ENCODE measurements at regions not wholly inside any gene's neighbourhood (a gene's known extent, or its start where the extent isn't known, plus 50 kb on each side); places are given as distances from the start of the nearest gene placed in this dataset.
A peak's percentile ranks its signal among the peaks of the same experiment; 100 is the strongest.
"Not testable (repeated sequence)": the region's sequence is repeated elsewhere in the genome, so short reads cannot be mapped to it uniquely, and the experiment has no call there.

DNA sequence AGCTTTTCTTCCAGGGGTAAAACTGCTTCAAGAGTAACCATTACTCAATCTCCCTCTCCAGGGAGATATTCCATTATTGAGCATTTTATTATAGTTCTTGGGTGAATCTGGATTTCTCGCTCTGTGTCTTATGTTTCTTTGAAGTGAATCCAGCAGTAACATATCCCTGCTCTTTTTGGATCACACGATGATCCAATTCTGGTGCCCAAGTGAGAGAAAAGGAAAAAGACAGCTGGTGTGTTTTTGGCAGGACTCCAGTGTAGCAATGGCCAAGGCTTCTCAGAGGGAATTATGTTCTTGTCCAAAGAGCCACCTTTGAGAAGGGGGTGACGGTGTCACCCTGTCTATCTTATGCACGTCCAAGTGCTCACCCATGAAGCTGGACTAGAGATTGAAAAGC, 140.3 kb upstream of the ERRFI1 start:
- DNase-seq: peak; percentile 21

DNA sequence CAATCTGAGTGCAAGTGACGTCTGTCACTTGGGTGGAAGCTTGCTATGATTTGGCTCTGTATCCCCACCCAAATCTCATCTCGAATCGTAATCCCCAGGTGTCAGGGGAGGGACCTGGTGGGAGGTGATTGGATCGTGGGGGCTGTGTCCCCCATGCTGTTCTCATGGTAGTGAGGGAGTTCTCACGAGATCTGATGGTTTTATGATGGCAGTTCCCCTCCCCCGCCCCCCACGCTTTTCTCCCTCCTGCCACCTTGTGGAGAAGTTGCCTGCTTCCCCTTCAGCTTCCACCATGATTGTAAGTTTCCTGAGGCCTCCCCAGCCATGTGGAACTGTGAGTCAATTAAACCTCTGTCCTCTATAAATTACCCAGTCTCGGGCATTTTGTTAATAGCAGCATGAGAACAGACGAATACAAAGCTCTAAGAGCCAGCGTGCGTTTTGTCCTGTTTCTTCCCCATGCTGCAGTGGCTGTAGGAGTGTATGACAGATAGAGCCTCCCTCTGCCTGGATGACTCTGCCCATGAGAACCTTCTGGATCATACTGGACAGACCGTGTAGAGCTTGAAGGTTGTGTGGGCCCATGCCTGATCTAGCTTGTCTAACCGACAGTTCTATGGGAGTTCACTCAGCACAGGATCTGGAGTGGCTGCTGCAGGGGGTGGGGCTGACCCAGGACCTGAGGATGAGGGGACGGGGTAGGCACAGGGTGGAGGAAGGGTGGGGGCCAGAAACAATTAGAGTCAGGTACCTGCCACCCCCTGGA, 139.7 kb upstream of the ERRFI1 start:
- DNase-seq: no peak

DNA sequence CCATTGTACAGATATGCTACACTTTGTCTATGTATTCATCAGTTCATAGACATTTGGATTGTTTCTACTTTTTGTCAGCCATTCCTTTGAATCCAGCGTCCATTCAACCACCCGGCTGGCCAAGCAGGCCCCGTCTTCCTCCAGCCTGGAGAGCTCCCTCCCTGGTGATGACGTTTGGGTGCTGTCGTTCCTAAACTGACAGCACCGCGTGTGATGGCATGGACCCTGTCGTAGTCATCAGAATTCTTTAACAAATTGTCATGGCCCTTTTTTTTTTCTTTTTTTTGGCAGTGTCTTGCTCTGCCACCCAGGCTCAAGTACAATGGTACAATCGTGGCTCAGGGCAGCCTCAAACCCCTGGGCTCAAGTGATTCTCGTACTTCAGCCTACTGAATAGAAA, 138.6 kb upstream of the ERRFI1 start:
- no peak for DNase-seq

DNA sequence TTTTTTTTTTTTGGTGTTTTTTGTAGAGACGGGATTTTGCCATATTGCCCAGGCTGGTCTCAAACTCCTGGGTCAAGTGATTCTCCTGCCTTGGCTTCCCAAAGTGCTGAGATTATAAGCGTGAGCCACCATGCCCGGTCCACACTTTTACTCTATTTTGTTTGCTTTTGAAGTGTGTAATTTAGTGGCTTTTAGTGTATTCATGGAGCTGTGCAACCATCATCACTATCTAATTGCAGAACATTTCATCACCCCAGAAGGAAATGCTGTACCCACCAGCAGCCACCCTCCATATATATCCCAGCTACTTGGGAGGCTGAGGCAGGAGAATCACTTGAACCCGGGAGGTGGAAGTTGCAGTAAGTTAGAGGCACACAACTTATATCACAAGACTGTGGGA, 136.9 kb upstream of the ERRFI1 start:
- DNase-seq: no peak

DNA sequence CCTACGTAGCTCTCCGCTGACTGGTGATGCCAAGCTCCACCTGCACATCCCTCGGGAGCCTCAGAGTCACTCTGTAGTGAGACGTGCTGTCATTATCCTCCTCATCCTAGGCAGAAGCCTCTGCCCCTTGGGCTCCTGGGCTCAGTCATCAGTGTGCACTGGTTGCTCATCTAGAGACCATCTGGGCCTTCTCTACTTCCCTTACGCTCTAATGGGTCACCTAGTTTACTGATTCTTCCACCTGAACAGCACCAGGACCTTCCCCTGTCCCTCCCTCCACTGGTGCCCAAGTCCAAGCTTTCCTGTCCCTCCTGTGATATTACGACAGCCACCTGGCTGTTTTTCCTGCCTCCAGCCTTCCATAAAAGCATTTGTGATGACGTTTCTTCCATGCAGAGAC, 136.1 kb upstream of the ERRFI1 start:
- no peak for DNase-seq

DNA sequence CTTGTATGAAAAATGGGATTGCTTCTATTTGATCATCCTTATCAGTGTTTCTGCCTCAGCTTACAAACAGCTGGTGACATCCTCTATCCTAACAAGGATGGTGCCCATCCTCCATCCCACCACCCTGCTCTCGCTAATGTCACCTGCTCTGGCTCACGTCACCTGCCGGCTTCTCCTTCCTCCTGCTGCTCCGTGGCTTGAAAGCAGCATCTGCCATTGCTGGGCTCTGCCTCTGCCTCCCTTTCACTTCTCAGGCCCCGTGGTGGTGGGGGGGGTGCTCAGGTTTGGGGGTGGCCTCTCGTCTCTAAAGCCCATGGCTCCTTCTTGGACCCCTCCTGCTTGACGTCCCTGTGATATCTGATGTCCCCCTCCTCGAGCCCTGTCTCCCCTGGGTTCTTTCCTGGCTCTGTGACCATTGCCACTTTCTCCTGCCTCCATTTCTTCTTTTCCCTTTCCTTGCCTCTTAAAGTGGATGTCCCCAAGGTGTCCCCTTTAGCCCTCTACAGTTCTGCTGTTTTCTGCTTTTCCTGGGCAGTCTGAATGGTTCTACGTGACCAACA, 135.5 kb upstream of the ERRFI1 start:
- no peak for DNase-seq

DNA sequence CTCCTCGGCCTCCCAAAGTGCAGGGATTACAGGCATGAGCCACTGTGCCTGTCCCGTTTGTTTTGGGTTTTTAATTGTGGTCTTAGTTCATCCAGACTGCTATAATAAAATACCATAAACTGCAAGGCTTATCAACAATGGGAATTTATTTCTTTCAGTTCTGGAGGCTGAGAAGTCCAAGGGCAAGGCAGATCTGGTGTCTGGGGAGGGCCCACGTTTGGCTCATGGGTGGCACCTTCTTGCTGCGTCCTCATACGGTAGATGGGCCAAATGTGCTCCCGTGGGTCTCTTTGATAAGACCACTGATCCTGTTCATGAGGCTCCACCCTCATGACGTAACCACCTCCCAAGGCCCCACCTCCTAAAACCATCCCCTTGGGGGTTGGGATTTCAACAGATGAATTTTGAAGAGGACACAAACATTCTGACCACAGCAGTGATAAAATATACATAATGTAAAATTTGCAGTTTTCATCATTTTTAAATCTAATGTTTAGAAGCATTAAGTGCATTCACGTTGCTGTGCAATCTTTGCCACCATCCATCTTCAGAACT, 133.4 kb upstream of the ERRFI1 start:
- DNase-seq: no peak

DNA sequence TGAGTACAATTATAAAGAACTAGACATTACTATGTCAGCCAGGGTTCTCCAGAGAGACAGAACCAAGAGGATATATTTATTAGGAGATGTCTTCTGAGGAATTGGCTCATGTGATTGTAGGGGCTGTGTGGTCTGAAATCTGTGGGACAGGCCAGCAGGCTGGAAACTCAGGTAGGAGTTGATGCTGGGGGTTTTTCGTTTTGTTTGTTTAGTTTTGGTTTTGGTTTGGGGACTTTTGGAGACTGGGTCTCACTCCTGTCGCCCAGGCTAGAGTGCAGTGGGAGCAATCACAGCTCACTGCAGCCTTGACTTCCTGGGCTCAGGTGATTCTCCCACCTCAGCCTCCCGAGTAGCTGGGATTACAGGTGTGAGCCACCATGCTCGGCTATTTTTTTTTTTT, 132.9 kb upstream of the ERRFI1 start:
- no peak for DNase-seq

DNA sequence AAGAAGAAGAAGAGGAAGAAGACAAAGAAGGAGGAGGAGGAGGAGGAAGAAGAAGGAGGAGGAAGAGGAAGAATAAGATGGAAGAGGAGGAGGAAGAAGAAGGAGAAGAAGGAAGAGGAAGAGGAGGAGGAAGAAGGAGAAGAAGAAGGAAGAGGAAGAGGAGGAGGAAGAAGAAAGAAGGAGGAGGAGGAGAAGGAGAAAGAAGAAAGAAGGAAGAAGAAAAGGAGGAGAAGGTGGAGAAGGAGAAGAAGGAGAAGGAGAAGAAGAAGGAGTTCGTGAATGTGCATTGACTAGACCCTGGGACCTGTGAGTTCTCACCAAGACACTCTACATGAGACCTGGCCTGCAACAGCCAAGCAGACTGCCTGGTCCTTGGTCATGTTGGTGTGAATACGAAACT, 131.7 kb upstream of the ERRFI1 start:
- no peak for DNase-seq

DNA sequence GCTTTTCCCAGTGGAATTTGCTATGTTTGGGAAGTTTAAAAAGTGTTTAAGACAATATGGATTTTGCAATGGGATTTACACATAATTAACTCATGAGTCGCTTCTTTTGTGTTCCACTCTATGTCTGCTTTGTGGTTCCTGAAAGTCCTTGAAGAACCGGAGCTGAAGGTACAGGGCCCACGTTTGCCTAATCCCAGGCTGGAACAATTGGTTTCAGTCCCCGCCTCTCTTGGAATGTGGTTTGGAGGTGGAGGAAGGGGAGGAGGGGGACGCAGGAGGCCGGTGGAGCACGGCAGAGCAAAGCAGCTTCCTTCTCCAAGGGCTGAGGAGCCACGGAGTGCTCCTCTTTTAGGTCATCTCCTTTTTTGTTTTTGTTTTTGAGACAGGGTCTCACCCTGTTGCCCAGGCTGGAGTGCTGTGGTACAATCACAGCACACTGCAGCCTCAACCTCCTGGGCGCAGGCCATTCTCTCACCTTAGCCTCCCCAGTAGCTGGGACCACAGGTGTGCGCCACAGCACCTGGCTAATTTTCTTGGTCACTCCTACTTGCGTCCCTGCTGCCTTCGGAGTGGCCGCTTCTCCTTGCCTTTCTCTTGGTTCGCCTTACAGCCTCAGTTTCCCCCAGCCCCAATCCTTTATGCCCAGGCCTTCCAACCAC, 129.5 kb upstream of the ERRFI1 start:
- DNase-seq: no peak

DNA sequence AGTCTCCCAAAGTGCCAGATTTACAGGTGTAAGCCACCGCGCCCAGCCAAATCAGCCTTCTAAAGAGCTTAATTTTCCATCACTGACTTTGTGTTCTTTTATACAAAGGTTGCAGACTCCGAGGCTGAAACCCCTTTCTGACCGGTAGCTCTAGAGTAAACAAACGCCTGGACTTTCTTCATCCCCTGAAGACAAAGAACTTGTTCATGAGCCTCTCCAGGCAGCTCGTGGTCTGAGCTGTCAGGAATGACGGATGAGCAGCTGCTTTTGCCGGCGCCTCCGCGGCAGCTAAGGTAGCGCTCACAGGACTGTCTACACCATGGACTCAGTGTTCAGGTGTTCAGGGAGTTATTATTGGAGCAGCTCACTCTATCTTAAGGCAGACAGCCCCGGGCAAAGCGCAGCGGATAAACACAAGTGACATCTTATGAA, 128.5 kb upstream of the ERRFI1 start:
- no peak for DNase-seq

DNA sequence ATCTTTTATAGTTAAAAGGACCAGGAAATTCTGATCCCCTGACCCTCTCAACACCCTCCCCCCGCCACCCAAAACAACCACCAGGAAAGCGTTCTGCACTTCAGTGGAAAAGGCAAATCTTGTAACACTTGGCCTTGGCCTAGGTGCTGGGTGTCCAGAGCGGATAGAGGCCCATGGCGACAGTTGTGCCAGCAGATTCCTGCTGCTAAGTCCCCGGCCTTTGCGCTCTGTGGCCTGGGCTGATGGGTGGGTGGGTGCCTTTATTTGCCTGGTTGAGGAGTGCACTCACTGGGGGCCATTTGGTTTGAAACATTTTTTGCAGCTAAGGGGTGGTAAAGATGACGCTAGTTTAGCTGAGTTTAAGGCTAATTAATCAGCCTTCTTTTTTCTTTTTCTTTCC, 127.9 kb upstream of the ERRFI1 start:
- no peak for DNase-seq

DNA sequence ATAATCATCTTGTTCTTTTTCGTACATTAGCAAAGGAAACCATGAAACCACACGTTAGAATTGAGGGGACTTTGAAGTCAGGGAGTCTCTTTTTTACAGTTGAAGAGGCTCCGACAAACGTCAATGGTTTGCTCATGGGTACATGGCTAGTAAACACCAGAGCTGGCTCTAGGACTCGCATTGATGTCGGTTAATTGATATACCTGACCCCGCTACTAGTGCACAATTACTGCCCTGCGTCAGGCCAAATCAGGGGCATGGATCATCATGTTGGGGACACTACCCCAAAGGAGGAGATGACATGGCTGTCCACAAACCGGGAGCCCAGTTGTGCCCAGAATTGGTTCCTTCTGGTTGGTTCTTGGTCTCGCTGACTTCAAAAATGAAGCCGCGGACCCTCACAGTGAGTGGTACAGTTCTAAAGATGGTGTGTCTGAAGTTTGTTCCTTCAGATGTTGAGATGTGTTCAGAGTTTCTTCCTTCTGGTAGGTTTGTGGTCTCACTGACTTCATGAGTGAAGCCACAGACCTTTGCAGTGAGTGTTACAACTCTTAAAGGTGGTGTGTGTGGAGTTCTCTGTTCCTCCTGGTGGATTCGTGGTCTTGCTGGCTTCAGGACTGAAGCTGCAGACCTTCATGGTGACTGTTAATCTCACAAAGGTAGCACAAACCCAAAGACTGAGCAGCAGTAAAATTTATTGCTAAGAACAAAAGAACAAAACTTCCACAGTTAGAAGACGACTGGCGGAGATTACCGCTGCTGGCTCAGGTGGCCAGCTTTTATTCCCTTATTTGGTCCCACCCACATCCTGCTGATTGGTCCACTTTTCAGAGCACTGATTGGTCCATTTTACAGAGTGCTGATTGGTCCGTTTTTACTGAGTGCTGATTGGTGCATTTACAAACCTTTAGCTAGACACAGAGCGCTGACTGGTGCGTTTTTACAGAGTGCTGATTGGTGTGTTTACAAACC, 126.9 kb upstream of the ERRFI1 start:
- DNase-seq: no peak

DNA sequence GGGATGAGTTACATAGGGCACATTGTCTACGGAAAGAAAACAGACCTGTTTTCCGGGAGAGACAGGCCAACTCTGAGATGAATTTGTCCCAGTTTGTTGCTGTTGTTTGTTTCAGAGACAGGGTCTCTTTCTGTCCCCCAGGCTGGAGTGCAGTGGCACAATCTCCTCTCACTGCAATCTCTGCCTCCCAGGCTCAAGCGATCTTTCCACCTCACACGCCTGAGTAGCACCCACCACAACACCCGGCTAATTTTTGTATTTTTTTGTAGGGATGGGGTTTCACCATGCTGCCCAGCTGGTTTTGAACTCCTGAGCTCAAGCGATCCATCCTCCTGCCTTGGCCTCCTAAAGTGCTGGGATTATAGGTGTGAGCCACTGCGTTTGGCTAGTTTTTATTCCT, 125.5 kb upstream of the ERRFI1 start:
- DNase-seq: no peak

DNA sequence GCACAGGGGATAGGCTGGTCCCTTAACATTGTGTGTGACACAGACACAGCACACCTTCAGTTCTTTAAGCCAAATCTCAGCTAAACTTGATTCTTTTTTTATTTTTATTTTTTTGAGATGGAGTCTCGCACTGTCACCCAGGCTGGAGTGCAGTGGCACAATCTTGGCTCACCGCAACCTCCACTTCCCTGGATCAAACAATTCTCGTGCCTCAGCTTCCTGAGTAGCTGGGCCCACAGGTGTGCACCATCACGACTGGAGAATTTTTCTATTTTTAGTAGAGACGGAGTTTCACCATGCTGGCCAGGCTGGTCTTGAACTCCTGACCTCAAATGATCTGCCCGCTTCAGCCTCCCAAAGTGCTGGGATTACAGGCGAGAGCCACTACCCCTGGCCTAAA, 123.6 kb upstream of the ERRFI1 start:
- not testable (repeated sequence) for DNase-seq

DNA sequence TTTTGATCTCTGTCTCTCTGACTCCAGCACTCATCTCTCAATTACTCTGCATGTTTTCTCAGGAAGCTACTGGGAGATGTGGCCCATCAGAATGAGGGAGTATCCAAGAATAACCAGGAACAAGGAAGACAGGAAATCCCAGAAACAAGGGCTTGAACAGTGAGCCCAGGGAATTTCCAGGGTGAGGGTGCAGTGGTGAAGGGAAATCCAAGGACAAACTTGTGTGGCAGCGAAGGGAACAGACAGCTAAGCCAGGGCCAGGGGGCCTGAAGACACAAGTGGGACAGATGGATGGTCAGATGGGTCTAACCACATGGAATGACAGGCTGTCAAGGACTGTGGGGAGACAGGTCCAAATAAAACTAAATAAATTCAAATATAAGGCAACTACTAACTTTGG, 121.8 kb upstream of the ERRFI1 start:
- DNase-seq: no peak

DNA sequence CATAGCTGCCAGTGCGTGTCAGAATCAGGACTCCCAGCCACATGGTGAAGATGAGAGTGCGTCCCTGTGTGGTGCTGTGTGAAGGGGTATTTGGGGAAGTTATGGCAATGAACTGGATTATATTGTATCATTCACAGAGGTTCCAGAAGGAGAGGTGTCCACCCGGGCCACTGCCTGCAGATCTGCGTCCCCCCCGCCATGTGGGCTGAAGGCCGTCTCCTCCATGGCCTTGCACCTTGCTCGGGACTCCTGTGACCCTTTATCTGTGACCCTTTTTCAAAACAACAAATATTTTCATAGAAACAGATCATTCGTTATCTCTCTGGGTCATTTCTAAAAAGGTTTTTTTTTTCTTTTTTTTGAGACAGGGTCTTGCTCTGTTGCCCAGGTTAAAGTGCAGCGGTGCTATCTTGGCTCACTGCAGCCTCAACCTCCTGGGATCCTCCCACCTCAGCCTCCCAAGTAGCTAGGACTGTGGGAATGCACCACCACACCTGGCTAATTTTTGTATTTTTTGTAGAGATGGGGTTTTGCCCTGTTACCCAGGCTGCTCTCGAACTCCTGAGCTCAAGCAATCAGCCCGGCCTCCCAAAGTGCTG, 120.2 kb upstream of the ERRFI1 start:
- DNase-seq: no peak

DNA sequence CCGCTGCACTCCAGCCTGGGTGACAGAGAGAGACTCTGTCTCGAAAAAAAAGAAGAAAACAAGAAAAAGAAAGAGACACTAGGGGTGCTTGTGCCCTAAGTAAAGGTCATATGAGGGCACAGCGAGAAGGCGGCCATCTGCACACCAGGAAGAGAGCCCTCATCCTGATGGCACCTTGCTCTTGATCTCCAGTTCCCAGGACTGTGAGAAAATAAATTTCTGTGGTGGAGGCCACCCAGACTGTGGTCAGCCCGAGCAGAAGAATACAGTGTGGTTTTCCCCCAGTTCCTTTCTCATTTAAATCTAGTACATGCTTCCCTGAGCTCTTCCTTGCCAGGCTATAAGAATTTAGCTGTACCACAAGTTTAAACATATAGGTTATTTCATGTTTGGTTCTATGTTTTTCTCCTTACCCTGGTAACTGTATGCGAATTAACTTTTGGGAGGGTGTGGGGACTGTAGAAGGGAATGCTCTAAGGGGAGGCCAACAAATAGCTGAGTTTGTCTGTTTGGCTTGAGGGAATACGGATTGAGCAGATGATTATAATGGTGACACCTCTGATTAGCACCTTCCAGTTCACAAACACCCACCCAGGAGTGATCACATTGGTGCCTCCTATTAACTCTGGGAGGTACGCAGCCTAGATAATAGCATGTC, 119.6 kb upstream of the ERRFI1 start:
- DNase-seq: no peak

DNA sequence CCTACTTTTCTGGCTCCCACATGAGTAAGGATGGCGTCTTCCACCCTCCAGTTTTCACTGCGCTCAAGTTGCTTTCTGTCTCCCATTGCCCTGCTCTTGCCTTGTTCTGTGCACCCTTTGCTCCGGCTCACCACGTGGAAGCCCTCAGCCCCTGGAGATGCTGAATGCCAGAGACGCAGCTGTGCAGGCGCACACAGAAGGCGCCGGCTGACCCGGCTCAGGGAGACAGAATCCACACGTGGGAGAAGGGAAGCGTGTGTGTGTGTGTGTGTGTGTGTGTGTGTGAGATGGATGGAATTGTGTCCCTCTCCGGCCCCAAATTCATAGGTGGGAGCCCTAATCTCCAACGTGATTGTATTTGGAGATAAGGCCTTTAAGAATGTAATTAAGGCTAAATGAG, 118.2 kb upstream of the ERRFI1 start:
- no peak for DNase-seq

DNA sequence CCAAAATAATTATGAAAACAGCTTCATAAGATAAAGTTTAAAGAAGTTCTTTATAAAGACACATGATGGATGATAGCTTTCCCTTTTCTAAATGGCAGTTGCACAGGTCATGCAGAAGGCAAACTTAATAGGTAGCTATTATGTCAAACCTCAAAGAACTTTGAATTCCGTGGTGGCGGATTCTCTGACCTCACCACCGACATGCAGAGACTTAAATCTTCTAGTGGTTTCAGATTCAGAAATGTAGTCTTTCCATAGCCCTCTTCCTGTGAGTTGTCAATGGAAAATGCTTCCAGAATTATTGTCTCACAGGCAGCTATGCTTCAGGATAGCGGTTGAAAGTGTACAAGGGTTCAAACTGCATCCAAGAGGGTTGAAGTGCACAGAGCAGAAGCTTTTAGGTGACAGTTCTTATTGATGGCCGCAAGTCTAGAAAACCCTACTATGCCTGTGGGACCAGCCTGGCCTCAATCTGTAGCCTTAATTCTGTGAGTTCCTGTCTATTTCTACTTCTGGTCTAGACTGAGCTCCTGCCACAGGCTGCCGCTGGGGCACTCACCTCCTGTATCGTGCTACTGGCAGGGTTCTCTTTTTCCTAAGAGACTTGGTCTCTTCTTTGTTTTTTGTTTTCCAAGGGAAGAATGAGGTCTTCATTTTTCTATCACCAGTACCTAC, 117.0 kb upstream of the ERRFI1 start:
- no peak for DNase-seq

DNA sequence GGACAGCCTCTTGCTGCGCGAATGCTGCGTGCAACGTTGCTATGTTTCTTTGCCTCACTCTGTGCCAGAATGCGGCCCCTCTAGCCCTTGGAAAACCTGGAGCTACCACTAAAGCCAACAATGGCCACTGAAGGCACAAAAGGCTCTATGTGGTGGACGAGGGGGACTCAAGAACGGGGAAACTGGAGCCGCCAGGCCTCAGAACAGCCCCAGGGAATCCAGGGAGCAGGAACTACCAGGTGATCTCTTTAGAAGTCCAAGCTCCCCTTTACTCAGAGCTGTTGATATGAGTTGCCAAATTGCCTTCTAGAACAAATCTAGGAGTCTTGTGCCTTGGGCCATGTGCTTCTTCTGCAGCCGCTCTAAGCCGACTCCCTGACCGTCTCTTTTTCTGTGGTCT, 113.8 kb upstream of the ERRFI1 start:
- DNase-seq: no peak

Data from NCI-H2029 (cell line).